ENCODE measurements at regions not wholly inside any gene's neighbourhood (a gene's known extent, or its start where the extent isn't known, plus 50 kb on each side); places are given as distances from the start of the nearest gene placed in this dataset.
A peak's percentile ranks its signal among the peaks of the same experiment; 100 is the strongest.

DNA sequence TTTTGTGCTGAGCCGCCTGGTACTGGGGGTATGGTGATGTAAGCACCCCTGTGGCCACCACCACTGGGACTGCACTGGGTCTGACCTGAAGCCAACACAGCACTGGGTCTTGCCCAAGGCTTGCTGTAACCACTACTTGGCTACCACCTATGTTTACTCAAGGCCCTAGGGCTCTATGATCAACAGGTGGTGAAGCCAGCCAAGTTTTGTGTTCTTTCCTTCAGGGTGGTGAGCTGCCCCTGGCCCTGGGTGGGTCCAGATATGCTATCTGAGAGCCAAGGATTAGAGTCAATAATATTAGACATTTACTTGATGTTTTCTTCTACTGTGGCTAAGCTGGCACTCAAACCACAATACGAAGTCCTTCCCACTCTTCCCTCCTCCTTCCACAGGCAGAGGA, 55.1 kb upstream of the PAGE4 start:
- DNase-seq: no peak

GRCh38 chrX:49767236-49767635, 61.9 kb upstream of the PAGE4 start:
- DNase-seq: no peak

DNA sequence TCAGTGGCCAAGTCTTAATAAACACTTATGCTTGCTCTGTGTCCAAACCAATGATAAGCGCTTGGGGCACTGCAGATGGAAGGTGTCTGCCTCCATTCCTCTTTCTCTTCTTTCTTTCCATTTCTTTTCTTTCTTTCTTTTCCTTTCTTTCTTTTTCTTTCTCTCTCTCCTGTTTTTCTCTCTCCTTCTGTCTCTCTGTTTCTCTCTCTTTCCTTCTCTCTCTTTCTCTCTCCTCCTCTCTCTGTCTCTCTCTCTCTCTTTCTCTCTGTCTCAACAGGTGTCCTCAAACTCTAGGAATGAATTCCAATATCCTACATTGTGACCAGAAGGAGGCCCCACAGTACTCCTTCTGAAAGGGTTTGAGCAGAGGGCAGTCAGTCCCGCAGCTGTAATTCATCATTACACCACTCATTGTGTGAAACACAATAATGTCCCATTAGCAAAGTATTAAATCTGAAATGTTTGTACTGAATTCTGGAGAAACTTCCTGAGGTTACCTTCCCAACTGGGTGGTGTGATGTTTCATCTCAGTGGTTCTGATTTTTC, 66.5 kb upstream of the PAGE1 start:
- no peak for DNase-seq

DNA sequence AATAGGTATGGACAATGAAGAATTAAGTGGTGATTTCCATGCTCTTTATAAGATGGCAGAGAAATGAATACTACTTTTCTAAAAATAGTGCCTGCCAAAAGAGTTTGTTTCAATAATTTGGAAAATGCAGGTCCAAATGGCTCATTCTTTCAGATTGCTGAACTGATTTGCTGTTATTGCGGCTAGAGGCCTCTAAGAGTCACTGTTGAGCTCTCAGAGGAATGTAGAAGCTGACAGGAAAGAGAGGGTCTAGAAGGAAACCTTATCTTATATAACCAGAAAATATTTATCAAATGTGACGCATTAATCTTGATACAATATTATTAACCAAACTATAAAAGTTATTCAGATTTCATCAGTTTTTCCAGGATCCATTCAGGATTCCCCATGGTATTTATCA, 65.7 kb upstream of the PAGE1 start:
- no peak for DNase-seq

GRCh38 chrX:49760290-49760890, 64.6 kb upstream of the PAGE1 start:
- DNase-seq: no peak

DNA sequence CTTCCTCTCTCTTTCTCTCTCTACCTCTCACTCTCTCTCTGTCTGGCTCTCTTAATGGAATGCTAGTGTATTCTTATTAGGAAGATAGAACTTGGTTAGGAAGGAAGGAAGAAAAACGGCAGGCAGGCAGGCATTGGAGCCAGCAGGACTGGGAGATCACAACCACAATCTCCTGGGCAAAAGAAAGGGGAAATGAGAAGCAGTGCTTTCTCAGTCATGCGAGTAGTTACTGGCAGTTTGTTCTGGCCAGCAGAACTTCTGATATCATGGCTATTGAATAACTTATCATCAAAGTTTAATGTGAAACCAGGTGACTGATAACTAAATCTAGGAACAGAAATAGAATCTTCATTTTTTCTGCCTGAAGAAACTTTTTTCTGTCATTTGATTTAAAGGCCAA, 60.9 kb upstream of the PAGE1 start:
- DNase-seq: no peak

DNA sequence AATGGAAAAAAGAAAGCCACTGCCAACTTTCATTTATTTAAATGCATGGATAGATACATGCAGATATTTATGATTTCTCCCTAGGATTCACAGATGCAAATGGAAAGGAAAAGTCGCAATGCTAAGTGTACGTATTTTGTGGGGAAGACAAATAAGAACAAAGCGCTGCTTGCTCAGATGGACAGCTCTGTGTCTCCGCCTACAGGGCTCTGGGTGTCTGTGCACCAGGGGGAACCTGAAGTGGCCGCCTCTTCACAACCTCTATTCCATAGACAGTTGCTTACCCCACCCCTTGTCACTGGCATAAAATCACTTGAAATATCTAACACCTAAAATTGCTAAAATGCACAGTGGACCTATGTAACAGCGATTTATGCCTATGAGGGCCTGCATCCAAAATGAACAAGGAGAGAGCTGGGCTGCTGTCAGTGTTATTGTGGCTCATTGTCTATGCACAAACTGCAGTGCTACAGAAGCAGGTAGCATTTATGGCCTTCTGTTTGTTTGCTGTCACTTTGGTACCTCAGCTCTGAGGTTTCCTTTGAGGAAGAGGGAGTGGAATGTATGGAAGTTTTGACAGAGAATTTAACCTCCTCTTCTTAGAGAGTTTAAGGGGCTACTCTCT, 58.6 kb upstream of the PAGE1 start:
- DNase-seq: peak; percentile 75

- no peak for DNase-seq
Observed at GRCh38 chrX:49753691-49754090, 57.9 kb upstream of the PAGE1 start.

GRCh38 chrX:49748211-49748956, 52.6 kb upstream of the PAGE1 start:
- no peak for DNase-seq

- DNase-seq: no peak
Observed at GRCh38 chrX:49746306-49746705, 50.5 kb upstream of the PAGE1 start.
